ENCODE measurements at regions not wholly inside any gene's neighbourhood (a gene's known extent, or its start where the extent isn't known, plus 50 kb on each side); places are given as distances from the start of the nearest gene placed in this dataset.
A peak's percentile ranks its signal among the peaks of the same experiment; 100 is the strongest.

GRCh38 chr20:11324990-11325389 lies 592.7 kb upstream of the BTBD3 start:
- no peak for DNase-seq

DNA sequence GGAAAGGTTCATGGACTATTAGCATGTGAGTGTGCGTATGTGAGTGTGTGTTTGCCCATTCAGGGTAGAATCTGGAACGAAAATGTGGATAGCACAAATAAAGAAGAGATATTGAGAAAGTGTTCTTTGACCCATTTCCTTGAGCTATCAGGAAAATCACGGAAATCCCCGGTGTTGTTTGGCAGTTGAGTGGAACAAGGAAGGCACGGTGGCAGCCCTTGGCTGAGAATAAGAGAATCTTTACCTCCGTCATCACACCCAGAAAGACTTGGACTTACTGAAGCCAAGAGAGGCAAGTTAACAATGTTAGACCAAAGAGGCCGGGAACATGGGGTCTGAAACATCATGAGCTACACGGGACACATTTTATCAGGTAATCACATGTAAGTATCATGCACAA lies 588.9 kb upstream of the BTBD3 start:
- no peak overlapping the region for H2BK15ac ChIP-seq (ENCODE audit: low read depth, poor library complexity, severe bottlenecking)
- no peaks in the 10 kb centered on the region for H3K27me3 ChIP-seq (ENCODE audit: control insufficient read depth in 1 of 2, insufficient read depth in 1 of 2, low read length in 2 of 2)
- H3K23ac ChIP-seq (ENCODE audit: low read length in 2 of 2) = no peak overlapping the region
- H4K8ac ChIP-seq (ENCODE audit: low read length) = no peak overlapping the region
- no peak overlapping the region for H3K4me3 ChIP-seq (ENCODE audit: insufficient read depth in 1 of 2, low read depth in 1 of 2, low read length in 2 of 2)
- no peak overlapping the region for H2BK120ac ChIP-seq (ENCODE audit: low read depth, low read length)
- H3K4me2 ChIP-seq (ENCODE audit: low read length, poor library complexity, severe bottlenecking) = no peak overlapping the region
- H3K9ac ChIP-seq (ENCODE audit: low read length) = no peak overlapping the region
- H3K4me1 ChIP-seq (ENCODE audit: control insufficient read depth, insufficient read depth, low read depth, low read length) = peaks cover 2% of the 10 kb centered on the region
- no peak overlapping the region for H2BK12ac ChIP-seq (ENCODE audit: low read length in 2 of 2)
- peak overlapping the region; percentile 62 for H2AK5ac ChIP-seq (ENCODE audit: low read length, severe bottlenecking)
- no peak overlapping the region for H4K91ac ChIP-seq (ENCODE audit: low read length)
- no peaks in the 10 kb centered on the region for H3K79me1 ChIP-seq (replicated peaks; ENCODE audit: low read length, poor library complexity, severe bottlenecking)
- no peaks in the 10 kb centered on the region for H3K9me3 ChIP-seq (ENCODE audit: control insufficient read depth, low read length)
- DNase-seq = no peak
- no peak overlapping the region for H2AFZ ChIP-seq (ENCODE audit: low read depth, low read length)
- H3K36me3 ChIP-seq (ENCODE audit: control insufficient read depth in 1 of 2, insufficient read depth in 2 of 2, low read depth in 1 of 2, low read length in 2 of 2) = no peaks in the 10 kb centered on the region
- WGBS = 89% methylated on average over 8 of the region's 8 CpGs
- H3K27ac ChIP-seq (ENCODE audit: low read length, poor library complexity, severe bottlenecking) = peak overlapping the region; percentile 52
- no peak overlapping the region for H3K4ac ChIP-seq (ENCODE audit: low read depth in 1 of 2, low read length in 2 of 2)
- H2BK5ac ChIP-seq (ENCODE audit: low read depth, low read length, poor library complexity, severe bottlenecking) = no peak overlapping the region
- H3K14ac ChIP-seq (ENCODE audit: low read length in 2 of 2) = no peak overlapping the region
- no peak overlapping the region for H3K18ac ChIP-seq (ENCODE audit: low read depth in 1 of 2, low read length in 2 of 2)

More at GRCh38 chr20:11324990-11325389, 592.7 kb upstream of the BTBD3 start:
- H3K36me3 ChIP-seq (ENCODE audit: control insufficient read depth in 1 of 2, insufficient read depth in 2 of 2, low read depth in 1 of 2, low read length in 2 of 2) = no peaks in the 10 kb centered on the region
- no peak overlapping the region for H4K91ac ChIP-seq (ENCODE audit: low read length)
- no peak overlapping the region for H3K18ac ChIP-seq (ENCODE audit: low read depth in 1 of 2, low read length in 2 of 2)
- H3K4me1 ChIP-seq (ENCODE audit: control insufficient read depth, insufficient read depth, low read depth, low read length) = peaks cover 2% of the 10 kb centered on the region
- H3K9me3 ChIP-seq (ENCODE audit: control insufficient read depth, low read length) = peaks cover 16% of the 10 kb centered on the region
- H2BK12ac ChIP-seq (ENCODE audit: low read length in 2 of 2) = no peak overlapping the region
- H2BK120ac ChIP-seq (ENCODE audit: low read depth, low read length) = no peak overlapping the region
- H2AK5ac ChIP-seq (ENCODE audit: low read length, severe bottlenecking) = no peak overlapping the region
- H3K27me3 ChIP-seq (ENCODE audit: control insufficient read depth in 1 of 2, insufficient read depth in 1 of 2, low read length in 2 of 2) = no peaks in the 10 kb centered on the region
- no peaks in the 10 kb centered on the region for H3K79me1 ChIP-seq (replicated peaks; ENCODE audit: low read length, poor library complexity, severe bottlenecking)
- no peak overlapping the region for H3K27ac ChIP-seq (ENCODE audit: low read length, poor library complexity, severe bottlenecking)
- 94% methylated on average over 4 of the region's 4 CpGs for WGBS
- H2BK15ac ChIP-seq (ENCODE audit: low read depth, poor library complexity, severe bottlenecking) = no peak overlapping the region
- no peak overlapping the region for H3K4ac ChIP-seq (ENCODE audit: low read depth in 1 of 2, low read length in 2 of 2)
- no peak overlapping the region for H4K8ac ChIP-seq (ENCODE audit: low read length)
- H2AFZ ChIP-seq (ENCODE audit: low read depth, low read length) = no peak overlapping the region
- H3K14ac ChIP-seq (ENCODE audit: low read length in 2 of 2) = no peak overlapping the region
- H2BK5ac ChIP-seq (ENCODE audit: low read depth, low read length, poor library complexity, severe bottlenecking) = no peak overlapping the region
- H3K4me3 ChIP-seq (ENCODE audit: insufficient read depth in 1 of 2, low read depth in 1 of 2, low read length in 2 of 2) = no peak overlapping the region
- no peak overlapping the region for H3K23ac ChIP-seq (ENCODE audit: low read length in 2 of 2)
- H3K9ac ChIP-seq (ENCODE audit: low read length) = no peak overlapping the region
- no peak overlapping the region for H3K4me2 ChIP-seq (ENCODE audit: low read length, poor library complexity, severe bottlenecking)

- Histone ChIP-seq H3K4me2 (ENCODE audit: low read length, poor library complexity, severe bottlenecking) (no peak overlapping the region), H3K4me3 (ENCODE audit: insufficient read depth in 1 of 2, low read depth in 1 of 2, low read length in 2 of 2) (no peak overlapping the region), H3K9me3 (ENCODE audit: control insufficient read depth, low read length) (no peaks in the 10 kb centered on the region), H3K36me3 (ENCODE audit: control insufficient read depth in 1 of 2, insufficient read depth in 2 of 2, low read depth in 1 of 2, low read length in 2 of 2) (no peaks in the 10 kb centered on the region), H2AFZ (ENCODE audit: low read depth, low read length) (no peak overlapping the region), H2BK12ac (ENCODE audit: low read length in 2 of 2) (no peak overlapping the region), H2AK5ac (ENCODE audit: low read length, severe bottlenecking) (no peak overlapping the region), H3K23ac (ENCODE audit: low read length in 2 of 2) (no peak overlapping the region), H3K4me1 (ENCODE audit: control insufficient read depth, insufficient read depth, low read depth, low read length) (peaks cover 2% of the 10 kb centered on the region), H3K18ac (ENCODE audit: low read depth in 1 of 2, low read length in 2 of 2) (no peak overlapping the region), H3K14ac (ENCODE audit: low read length in 2 of 2) (no peak overlapping the region), H4K91ac (ENCODE audit: low read length) (no peak overlapping the region), H3K9ac (ENCODE audit: low read length) (no peak overlapping the region), H3K27ac (ENCODE audit: low read length, poor library complexity, severe bottlenecking) (no peak overlapping the region), H2BK5ac (ENCODE audit: low read depth, low read length, poor library complexity, severe bottlenecking) (no peak overlapping the region), H3K4ac (ENCODE audit: low read depth in 1 of 2, low read length in 2 of 2) (no peak overlapping the region), H2BK120ac (ENCODE audit: low read depth, low read length) (no peak overlapping the region), H3K27me3 (ENCODE audit: control insufficient read depth in 1 of 2, insufficient read depth in 1 of 2, low read length in 2 of 2) (no peaks in the 10 kb centered on the region), H2BK15ac (ENCODE audit: low read depth, poor library complexity, severe bottlenecking) (no peak overlapping the region), H3K79me1 (replicated peaks; ENCODE audit: low read length, poor library complexity, severe bottlenecking) (no peaks in the 10 kb centered on the region), H4K8ac (ENCODE audit: low read length) (no peak overlapping the region)
- no peak for DNase-seq
- no CpG with 5 or more reads among the region's 1 CpG for WGBS
Measured at GRCh38 chr20:11329271-11329670, 588.4 kb upstream of the BTBD3 start.

DNA sequence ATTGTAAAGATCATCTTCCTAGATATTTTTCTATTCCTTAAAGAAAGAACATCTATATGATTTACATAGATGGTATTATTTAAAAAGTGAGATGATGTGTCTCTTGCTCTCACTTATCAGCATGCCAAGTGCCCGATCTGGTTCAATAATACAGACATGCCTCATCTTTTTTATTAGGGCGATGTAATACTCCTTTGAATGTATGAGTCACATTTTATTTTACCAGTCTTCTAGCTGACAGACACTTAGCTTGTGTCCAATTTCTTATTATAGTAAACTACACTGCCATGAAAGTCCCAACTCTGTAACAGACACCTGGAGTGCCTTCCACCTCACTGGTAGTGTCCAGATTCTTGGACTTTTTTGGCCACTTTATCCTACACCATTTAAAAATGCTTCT lies 586.6 kb upstream of the BTBD3 start:
- no peak overlapping the region for H2AFZ ChIP-seq (ENCODE audit: low read depth, low read length)
- WGBS = 90% methylated on average over 2 of the region's 2 CpGs
- H3K36me3 ChIP-seq (ENCODE audit: control insufficient read depth in 1 of 2, insufficient read depth in 2 of 2, low read depth in 1 of 2, low read length in 2 of 2) = no peaks in the 10 kb centered on the region

More for the DNA sequence above, 586.6 kb upstream of the BTBD3 start:
- Histone ChIP-seq H2BK12ac (ENCODE audit: low read length in 2 of 2) (no peak overlapping the region), H3K4me2 (ENCODE audit: low read length, poor library complexity, severe bottlenecking) (no peak overlapping the region), H3K4me3 (ENCODE audit: insufficient read depth in 1 of 2, low read depth in 1 of 2, low read length in 2 of 2) (no peak overlapping the region), H4K8ac (ENCODE audit: low read length) (no peak overlapping the region), H3K23ac (ENCODE audit: low read length in 2 of 2) (no peak overlapping the region), H3K9ac (ENCODE audit: low read length) (no peak overlapping the region), H3K4me1 (ENCODE audit: control insufficient read depth, insufficient read depth, low read depth, low read length) (peaks cover 2% of the 10 kb centered on the region), H3K9me3 (ENCODE audit: control insufficient read depth, low read length) (no peaks in the 10 kb centered on the region), H2BK5ac (ENCODE audit: low read depth, low read length, poor library complexity, severe bottlenecking) (no peak overlapping the region), H3K27ac (ENCODE audit: low read length, poor library complexity, severe bottlenecking) (no peak overlapping the region), H3K79me1 (replicated peaks; ENCODE audit: low read length, poor library complexity, severe bottlenecking) (no peaks in the 10 kb centered on the region), H2AK5ac (ENCODE audit: low read length, severe bottlenecking) (no peak overlapping the region), H3K27me3 (ENCODE audit: control insufficient read depth in 1 of 2, insufficient read depth in 1 of 2, low read length in 2 of 2) (no peaks in the 10 kb centered on the region), H3K14ac (ENCODE audit: low read length in 2 of 2) (no peak overlapping the region), H2BK15ac (ENCODE audit: low read depth, poor library complexity, severe bottlenecking) (no peak overlapping the region), H2BK120ac (ENCODE audit: low read depth, low read length) (no peak overlapping the region), H3K4ac (ENCODE audit: low read depth in 1 of 2, low read length in 2 of 2) (no peak overlapping the region), H3K18ac (ENCODE audit: low read depth in 1 of 2, low read length in 2 of 2) (no peak overlapping the region), H4K91ac (ENCODE audit: low read length) (no peak overlapping the region)
- no peak for DNase-seq

All from mesenchymal stem cell (in vitro differentiated cells and primary cell).